IMR-90 (cell line): ENCODE measurements at regions not wholly inside any gene's neighbourhood (a gene's known extent, or its start where the extent isn't known, plus 50 kb on each side); places are given as distances from the start of the nearest gene placed in this dataset.

ENCODE experiments used
- CEBPB ChIP-seq: IDR thresholded peaks from 2 replicates; pipeline ENCODE4 v1.6.1; 2012; ENCODE audit warnings: low read depth, low read length, improper control_type of control experiment
- MAFK ChIP-seq: IDR thresholded peaks from 2 replicates; pipeline ENCODE4 v1.6.1; 2012; ENCODE audit warnings: low read depth, low read length, improper control_type of control experiment
- MXI1 ChIP-seq: IDR thresholded peaks from 2 replicates; pipeline ENCODE4 v1.6.1; 2012; ENCODE audit warnings: low read depth, mild to moderate bottlenecking, low read length, moderate library complexity, borderline replicate concordance
- NFE2L2 ChIP-seq: fragments of 150-350 bp; IDR thresholded peaks from 2 replicates; pipeline ENCODE4 v1.6.1; 2016; ENCODE audit warnings: low read depth, mild to moderate bottlenecking, low read length
- POLR2A ChIP-seq: IDR thresholded peaks from 2 replicates; pipeline ENCODE4 v1.6.1; 2012; ENCODE audit warnings: mild to moderate bottlenecking, low read depth, low read length
- RAD21 ChIP-seq: IDR thresholded peaks from 2 replicates; pipeline ENCODE4 v1.6.1; 2012; ENCODE audit warnings: low read length, improper control_type of control experiment
- RFX5 ChIP-seq: IDR thresholded peaks from 2 replicates; pipeline ENCODE4 v1.8.0; 2012; ENCODE audit warnings: low read depth, mild to moderate bottlenecking, low read length, moderate library complexity
- USF2 ChIP-seq: fragments of 150-350 bp; IDR thresholded peaks from 2 replicates; pipeline ENCODE4 v1.6.1; 2017; ENCODE audit warnings: mild to moderate bottlenecking, antibody characterized with exemption, low read length, low read depth
- TF ChIP-seq, protein P1 (sequence below): conservative IDR thresholded peaks from 2 replicates; pipeline ENCODE4 v1.5.1; 2012; ENCODE audit warnings: mild to moderate bottlenecking, low read depth, low read length, improper control_type of control experiment
- TF ChIP-seq, protein P2 (sequence below): fragments of 150-350 bp; IDR thresholded peaks from 2 replicates; pipeline ENCODE4 v1.6.1; 2016; ENCODE audit warnings: low read depth, mild to moderate bottlenecking, low read length, moderate library complexity, borderline replicate concordance

DNA sequence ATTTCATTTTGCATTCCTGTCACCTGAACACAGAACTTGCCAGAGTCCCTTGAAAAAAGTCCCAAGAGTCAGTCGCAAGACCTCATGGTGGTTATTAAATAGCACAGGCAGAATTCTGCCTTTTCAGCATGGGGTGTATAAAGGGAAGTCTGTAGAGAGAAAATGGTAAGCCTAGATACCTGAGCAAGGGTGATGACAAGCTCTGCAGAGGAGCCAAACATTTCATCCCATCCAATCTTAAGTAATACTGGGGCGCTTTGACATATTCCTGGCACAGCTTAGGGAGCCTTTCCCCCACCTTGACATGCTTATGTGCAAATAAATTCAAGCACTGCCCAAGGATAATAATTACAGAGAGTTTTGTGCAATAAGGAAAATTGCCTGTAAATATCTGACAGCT is 213.0 kb downstream of the INHBA start:
- TF ChIP-seq, protein P1, sequence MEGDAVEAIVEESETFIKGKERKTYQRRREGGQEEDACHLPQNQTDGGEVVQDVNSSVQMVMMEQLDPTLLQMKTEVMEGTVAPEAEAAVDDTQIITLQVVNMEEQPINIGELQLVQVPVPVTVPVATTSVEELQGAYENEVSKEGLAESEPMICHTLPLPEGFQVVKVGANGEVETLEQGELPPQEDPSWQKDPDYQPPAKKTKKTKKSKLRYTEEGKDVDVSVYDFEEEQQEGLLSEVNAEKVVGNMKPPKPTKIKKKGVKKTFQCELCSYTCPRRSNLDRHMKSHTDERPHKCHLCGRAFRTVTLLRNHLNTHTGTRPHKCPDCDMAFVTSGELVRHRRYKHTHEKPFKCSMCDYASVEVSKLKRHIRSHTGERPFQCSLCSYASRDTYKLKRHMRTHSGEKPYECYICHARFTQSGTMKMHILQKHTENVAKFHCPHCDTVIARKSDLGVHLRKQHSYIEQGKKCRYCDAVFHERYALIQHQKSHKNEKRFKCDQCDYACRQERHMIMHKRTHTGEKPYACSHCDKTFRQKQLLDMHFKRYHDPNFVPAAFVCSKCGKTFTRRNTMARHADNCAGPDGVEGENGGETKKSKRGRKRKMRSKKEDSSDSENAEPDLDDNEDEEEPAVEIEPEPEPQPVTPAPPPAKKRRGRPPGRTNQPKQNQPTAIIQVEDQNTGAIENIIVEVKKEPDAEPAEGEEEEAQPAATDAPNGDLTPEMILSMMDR: no peak
- no peak for TF ChIP-seq CEBPB
- no peak for TF ChIP-seq POLR2A
- TF ChIP-seq RFX5: no peak
- no peak for TF ChIP-seq RAD21
- no peak for TF ChIP-seq USF2
- no peak for TF ChIP-seq MXI1
- TF ChIP-seq NFE2L2: no peak
- TF ChIP-seq MAFK: no peak
- TF ChIP-seq, protein P2, sequence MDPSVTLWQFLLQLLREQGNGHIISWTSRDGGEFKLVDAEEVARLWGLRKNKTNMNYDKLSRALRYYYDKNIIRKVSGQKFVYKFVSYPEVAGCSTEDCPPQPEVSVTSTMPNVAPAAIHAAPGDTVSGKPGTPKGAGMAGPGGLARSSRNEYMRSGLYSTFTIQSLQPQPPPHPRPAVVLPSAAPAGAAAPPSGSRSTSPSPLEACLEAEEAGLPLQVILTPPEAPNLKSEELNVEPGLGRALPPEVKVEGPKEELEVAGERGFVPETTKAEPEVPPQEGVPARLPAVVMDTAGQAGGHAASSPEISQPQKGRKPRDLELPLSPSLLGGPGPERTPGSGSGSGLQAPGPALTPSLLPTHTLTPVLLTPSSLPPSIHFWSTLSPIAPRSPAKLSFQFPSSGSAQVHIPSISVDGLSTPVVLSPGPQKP: no peak
